ENCODE measurements at regions not wholly inside any gene's neighbourhood (a gene's known extent, or its start where the extent isn't known, plus 50 kb on each side); places are given as distances from the start of the nearest gene placed in this dataset.

DNA sequence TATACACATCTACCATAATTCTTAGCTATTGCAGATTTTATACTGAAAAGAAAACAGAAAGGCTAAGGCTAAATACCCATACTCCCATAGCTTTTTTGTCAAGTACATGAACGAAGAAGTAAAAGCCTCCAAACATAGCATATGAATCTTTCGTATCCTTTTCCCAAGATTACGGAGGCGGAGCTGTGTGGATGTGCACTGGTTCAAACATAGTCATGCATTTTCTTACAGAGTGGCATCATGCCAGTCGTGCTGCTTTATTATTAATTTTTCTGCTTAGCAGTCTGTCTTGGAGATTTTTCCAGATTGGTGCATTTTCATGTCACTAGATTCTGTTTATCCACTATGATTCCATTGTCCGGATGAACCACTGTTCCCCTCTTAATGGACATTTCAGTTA is 118.7 kb upstream of the RUNX3 start:
- H4K20me1 ChIP-seq (ENCODE audit: insufficient read depth), result no peaks in the 10 kb centered on the region

DNA sequence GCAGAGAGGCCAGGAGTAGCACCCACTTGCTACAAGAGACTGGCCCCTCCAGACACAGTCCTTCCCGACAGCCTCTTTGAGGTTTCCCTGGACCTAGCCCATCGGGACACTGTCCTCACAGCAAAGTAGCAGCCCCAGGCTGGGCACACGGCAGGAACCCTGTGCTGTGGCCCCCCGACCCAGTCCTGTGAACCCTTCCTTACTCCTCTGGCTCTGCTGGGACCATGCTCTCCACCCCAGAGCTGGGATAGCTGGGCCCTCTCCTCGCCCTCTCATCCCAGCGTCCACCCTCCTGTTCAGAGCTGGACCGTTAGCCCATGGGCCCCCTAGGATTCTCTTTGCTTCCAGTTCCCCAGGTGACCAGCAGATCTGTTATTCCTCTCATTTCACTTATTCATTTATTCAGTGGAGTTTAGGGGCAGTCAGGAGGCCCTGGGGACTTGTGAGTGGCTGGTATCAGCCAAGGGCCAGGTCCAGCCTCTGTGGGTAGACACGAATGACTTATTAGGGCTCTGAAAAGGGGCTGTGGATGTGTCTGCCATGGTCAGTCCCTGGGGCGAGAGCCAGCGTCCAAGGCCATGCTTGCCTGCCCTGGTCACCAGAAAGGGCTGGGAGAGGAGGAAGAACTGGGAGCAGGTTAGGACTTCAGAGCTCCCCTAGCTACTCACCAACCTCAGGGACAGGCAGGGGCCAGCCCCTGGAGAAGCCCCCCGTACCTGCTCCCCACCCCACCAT is 117.6 kb upstream of the RUNX3 start:
- TF ChIP-seq EP300 (conservative IDR thresholded peaks at IDR 0.05; ENCODE audit: poor library complexity, severe bottlenecking), result no peak
- no peak for TF ChIP-seq POLR2AphosphoS5 (IDR thresholded peaks at IDR 0.05)
- TF ChIP-seq EZH2 (IDR thresholded peaks at IDR 0.05; ENCODE audit: borderline replicate concordance, insufficient read depth, low read length, poor library complexity, severe bottlenecking), result no peak
- TF ChIP-seq, protein P1, sequence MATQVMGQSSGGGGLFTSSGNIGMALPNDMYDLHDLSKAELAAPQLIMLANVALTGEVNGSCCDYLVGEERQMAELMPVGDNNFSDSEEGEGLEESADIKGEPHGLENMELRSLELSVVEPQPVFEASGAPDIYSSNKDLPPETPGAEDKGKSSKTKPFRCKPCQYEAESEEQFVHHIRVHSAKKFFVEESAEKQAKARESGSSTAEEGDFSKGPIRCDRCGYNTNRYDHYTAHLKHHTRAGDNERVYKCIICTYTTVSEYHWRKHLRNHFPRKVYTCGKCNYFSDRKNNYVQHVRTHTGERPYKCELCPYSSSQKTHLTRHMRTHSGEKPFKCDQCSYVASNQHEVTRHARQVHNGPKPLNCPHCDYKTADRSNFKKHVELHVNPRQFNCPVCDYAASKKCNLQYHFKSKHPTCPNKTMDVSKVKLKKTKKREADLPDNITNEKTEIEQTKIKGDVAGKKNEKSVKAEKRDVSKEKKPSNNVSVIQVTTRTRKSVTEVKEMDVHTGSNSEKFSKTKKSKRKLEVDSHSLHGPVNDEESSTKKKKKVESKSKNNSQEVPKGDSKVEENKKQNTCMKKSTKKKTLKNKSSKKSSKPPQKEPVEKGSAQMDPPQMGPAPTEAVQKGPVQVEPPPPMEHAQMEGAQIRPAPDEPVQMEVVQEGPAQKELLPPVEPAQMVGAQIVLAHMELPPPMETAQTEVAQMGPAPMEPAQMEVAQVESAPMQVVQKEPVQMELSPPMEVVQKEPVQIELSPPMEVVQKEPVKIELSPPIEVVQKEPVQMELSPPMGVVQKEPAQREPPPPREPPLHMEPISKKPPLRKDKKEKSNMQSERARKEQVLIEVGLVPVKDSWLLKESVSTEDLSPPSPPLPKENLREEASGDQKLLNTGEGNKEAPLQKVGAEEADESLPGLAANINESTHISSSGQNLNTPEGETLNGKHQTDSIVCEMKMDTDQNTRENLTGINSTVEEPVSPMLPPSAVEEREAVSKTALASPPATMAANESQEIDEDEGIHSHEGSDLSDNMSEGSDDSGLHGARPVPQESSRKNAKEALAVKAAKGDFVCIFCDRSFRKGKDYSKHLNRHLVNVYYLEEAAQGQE (IDR thresholded peaks at IDR 0.05; ENCODE audit: borderline replicate concordance), result no peak
- TF ChIP-seq MXI1 (conservative IDR thresholded peaks at IDR 0.05; ENCODE audit: poor library complexity, severe bottlenecking), result no peak
- no peak for TF ChIP-seq SMC3 (conservative IDR thresholded peaks at IDR 0.05; ENCODE audit: poor library complexity)
- TF ChIP-seq TAF1 (IDR thresholded peaks at IDR 0.05; ENCODE audit: low read depth), result no peak
- TF ChIP-seq, protein P2, sequence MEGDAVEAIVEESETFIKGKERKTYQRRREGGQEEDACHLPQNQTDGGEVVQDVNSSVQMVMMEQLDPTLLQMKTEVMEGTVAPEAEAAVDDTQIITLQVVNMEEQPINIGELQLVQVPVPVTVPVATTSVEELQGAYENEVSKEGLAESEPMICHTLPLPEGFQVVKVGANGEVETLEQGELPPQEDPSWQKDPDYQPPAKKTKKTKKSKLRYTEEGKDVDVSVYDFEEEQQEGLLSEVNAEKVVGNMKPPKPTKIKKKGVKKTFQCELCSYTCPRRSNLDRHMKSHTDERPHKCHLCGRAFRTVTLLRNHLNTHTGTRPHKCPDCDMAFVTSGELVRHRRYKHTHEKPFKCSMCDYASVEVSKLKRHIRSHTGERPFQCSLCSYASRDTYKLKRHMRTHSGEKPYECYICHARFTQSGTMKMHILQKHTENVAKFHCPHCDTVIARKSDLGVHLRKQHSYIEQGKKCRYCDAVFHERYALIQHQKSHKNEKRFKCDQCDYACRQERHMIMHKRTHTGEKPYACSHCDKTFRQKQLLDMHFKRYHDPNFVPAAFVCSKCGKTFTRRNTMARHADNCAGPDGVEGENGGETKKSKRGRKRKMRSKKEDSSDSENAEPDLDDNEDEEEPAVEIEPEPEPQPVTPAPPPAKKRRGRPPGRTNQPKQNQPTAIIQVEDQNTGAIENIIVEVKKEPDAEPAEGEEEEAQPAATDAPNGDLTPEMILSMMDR (IDR thresholded peaks at IDR 0.05; ENCODE audit: poor library complexity, severe bottlenecking), result no peak
- TF ChIP-seq RAD21 (conservative IDR thresholded peaks at IDR 0.05), result no peak
- H3K9ac ChIP-seq (ENCODE audit: low read length), result no peak overlapping the region
- no peaks in the 10 kb centered on the region for H4K20me1 ChIP-seq (ENCODE audit: insufficient read depth)
- no peaks in the 10 kb centered on the region for H3F3A ChIP-seq (ENCODE audit: insufficient read depth, low read length, poor library complexity, severe bottlenecking)
- no peak overlapping the region for H3K4me2 ChIP-seq (ENCODE audit: low read length)
- H3K4me3 ChIP-seq (ENCODE audit: low read length), result no peak overlapping the region
- H3K27me3 ChIP-seq (ENCODE audit: insufficient read depth, low read depth, low read length), result no peaks in the 10 kb centered on the region
- H3K9me2 ChIP-seq (ENCODE audit: insufficient read depth, low read length), result no peaks in the 10 kb centered on the region
- no peaks in the 10 kb centered on the region for H3K36me3 ChIP-seq (ENCODE audit: insufficient read depth, low read length)
- no peak overlapping the region for H2AFZ ChIP-seq (ENCODE audit: low read depth, low read length)
- H3K9me3 ChIP-seq (ENCODE audit: low read length), result no peaks in the 10 kb centered on the region
- H3K79me2 ChIP-seq (replicated peaks; ENCODE audit: insufficient read depth, low read length), result no peaks in the 10 kb centered on the region
- no peak overlapping the region for H3K27ac ChIP-seq (ENCODE audit: low read length)

More for the DNA sequence above, 118.7 kb upstream of the RUNX3 start:
- H3K27ac ChIP-seq (ENCODE audit: low read length), result no peak overlapping the region
- no peaks in the 10 kb centered on the region for H3K36me3 ChIP-seq (ENCODE audit: insufficient read depth, low read length)
- TF ChIP-seq, protein P2 (IDR thresholded peaks at IDR 0.05; ENCODE audit: poor library complexity, severe bottlenecking), result no peak
- TF ChIP-seq, protein P1 (IDR thresholded peaks at IDR 0.05; ENCODE audit: borderline replicate concordance), result no peak
- TF ChIP-seq SMC3 (conservative IDR thresholded peaks at IDR 0.05; ENCODE audit: poor library complexity) (no peak), MXI1 (conservative IDR thresholded peaks at IDR 0.05; ENCODE audit: poor library complexity, severe bottlenecking) (no peak), EP300 (conservative IDR thresholded peaks at IDR 0.05; ENCODE audit: poor library complexity, severe bottlenecking) (no peak), RAD21 (conservative IDR thresholded peaks at IDR 0.05) (no peak), EZH2 (IDR thresholded peaks at IDR 0.05; ENCODE audit: borderline replicate concordance, insufficient read depth, low read length, poor library complexity, severe bottlenecking) (no peak), POLR2AphosphoS5 (IDR thresholded peaks at IDR 0.05) (no peak)
- no peak overlapping the region for H2AFZ ChIP-seq (ENCODE audit: low read depth, low read length)
- no peaks in the 10 kb centered on the region for H3K27me3 ChIP-seq (ENCODE audit: insufficient read depth, low read depth, low read length)
- no peaks in the 10 kb centered on the region for H3K9me3 ChIP-seq (ENCODE audit: low read length)
- no peaks in the 10 kb centered on the region for H3F3A ChIP-seq (ENCODE audit: insufficient read depth, low read length, poor library complexity, severe bottlenecking)
- H3K79me2 ChIP-seq (replicated peaks; ENCODE audit: insufficient read depth, low read length), result no peaks in the 10 kb centered on the region
- H3K4me2 ChIP-seq (ENCODE audit: low read length), result no peak overlapping the region
- H3K4me3 ChIP-seq (ENCODE audit: low read length), result no peak overlapping the region
- H3K9ac ChIP-seq (ENCODE audit: low read length), result no peak overlapping the region
- H3K9me2 ChIP-seq (ENCODE audit: insufficient read depth, low read length), result no peaks in the 10 kb centered on the region
